ENCODE measurements at regions not wholly inside any gene's neighbourhood (a gene's known extent, or its start where the extent isn't known, plus 50 kb on each side); places are given as distances from the start of the nearest gene placed in this dataset.

GRCh38 chr15:57823325-57823882 lies 116.9 kb downstream of the POLR2M start:
- DNase-seq (ENCODE audit: low read depth in 3 of 3), result no peak

DNA sequence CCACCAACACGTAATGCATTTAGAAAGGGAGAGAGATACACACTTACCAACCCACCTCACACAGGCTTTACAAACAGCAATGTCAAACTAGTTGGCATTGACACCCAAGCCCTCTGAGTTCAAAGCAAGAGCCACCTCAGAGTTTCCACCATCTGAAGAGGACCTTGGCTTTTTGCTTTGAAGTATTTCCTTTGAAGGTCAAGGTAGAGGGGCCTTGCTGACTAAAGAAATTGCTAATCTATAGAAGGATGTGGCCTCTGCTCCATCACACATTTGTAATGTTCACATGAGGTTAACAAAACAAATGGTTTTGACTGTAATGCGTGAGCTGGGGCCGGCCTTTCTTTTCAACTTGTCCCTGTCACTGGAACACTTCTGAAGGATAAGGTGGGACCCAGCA lies 117.7 kb downstream of the POLR2M start:
- DNase-seq (ENCODE audit: low read depth in 3 of 3), result no peak

DNA sequence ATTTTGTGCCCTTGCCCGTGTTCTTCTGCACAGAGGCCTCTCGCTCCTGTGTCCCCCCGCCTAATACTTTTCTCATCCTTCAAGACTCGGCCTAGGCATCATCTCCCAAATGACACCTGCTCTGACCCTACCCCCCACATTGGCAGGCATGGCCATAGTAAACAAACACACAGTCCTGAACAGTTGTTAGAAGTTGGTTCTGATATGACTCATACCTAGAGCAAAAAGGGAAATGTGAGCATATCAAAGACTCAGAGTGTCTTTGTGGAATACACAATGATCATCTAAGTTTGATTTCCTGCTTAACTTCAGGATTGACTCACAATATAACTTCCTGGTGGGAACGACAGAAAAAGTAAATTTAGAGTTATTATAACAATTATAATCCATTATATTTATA lies 120.5 kb downstream of the POLR2M start:
- no peak for DNase-seq (ENCODE audit: low read depth in 3 of 3)

DNA sequence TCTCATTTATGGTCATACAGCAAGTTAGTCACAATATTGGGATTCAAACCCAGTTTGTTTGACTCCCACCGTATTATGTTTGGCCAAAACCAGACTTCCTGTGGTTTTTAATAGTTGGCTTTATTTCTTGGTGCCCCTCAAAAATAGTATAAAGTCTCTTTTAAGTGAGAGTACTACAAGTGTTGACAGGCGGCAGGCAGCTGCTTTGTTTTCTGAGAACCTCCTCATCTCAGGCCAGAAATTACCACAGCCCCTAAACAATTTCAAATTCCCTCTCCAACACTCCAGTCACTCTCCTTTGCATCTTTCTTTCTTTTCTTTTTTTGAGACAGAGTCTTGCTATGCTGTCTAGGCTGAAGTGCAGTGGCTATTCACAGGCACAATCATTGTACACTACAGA lies 121.5 kb downstream of the POLR2M start:
- DNase-seq (ENCODE audit: low read depth in 3 of 3), result no peak

DNA sequence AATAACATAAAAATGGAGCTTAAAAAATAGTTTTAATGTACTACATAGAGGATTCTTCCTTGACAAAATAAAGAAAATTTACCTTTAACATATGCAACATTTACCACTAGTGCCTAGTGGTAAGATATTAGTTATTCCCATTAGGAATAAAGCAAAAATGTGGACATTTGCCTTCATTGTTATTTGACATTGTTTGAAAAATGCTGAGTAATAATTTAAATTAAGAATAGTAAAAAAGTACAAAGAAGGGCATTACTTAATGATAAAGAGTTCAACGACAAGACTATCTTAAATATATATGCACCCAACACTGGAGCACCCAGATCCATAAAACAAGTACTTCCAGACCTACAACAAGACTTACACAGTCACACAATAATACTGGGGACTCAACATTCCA lies 125.7 kb downstream of the POLR2M start:
- no peak for DNase-seq (ENCODE audit: low read depth in 3 of 3)

- no peak for DNase-seq (ENCODE audit: low read depth in 3 of 3)
These were observed 128.6 kb downstream of the POLR2M start for GRCh38 chr15:57835119-57835518.

DNA sequence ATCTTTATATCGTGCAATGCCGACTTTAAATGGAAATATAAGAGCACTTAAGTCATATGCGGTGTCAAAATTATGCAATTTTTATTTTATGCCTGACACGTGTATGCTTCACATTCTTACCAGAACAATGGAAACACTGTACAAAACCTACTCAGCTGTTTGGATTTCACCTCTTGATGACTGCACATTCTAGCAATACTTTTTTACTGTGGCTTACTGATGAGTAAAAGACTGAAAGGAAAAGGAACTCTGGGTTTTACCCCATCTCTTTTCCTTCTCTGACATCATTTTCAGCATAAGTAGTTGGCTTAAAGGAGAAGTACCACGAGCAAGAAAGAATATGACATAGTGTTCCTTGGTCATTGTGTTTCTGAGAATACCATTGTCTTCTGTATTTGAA lies 142.8 kb downstream of the POLR2M start:
- DNase-seq (ENCODE audit: low read depth in 3 of 3), result no peak

DNA sequence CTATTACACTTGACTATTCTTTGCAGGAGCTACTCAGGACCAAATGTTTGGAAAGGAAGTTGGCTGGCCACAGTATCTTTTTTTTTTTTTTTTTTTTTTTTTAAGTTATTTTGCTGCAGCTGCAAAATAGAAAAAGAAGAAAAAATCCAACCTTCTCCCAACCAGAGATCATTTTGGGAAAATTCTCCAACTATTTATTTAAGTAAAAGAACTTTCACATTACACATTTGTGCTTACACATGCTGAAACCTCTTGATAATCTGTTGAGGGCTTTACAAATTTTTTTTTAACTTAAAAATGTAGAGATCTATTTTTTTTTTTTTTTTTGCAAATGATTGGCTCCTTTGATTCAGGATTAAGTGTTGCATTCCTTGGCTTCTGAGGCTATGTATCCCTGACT lies 148.0 kb downstream of the POLR2M start:
- DNase-seq (ENCODE audit: low read depth in 3 of 3), result no peak

DNA sequence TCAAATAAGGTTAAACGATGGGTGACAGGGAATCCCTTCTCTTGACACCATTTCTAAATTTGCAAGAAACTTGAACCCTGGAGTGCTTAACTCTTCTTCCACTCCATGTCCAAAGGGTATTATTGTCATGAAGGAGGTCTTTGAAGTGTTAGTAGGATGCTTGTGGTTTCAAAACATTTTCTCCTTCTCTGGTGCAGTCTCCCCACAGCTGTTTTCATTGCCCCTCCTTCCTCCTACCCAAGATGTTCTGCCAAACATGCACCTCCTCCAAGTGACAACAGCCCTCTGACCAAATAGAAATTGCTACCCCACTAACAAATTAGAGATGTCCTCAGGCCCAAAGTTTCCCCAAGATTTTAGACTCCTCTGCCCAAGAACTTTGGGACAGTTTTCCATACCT lies 151.4 kb downstream of the POLR2M start:
- DNase-seq (ENCODE audit: low read depth in 3 of 3), result no peak

DNA sequence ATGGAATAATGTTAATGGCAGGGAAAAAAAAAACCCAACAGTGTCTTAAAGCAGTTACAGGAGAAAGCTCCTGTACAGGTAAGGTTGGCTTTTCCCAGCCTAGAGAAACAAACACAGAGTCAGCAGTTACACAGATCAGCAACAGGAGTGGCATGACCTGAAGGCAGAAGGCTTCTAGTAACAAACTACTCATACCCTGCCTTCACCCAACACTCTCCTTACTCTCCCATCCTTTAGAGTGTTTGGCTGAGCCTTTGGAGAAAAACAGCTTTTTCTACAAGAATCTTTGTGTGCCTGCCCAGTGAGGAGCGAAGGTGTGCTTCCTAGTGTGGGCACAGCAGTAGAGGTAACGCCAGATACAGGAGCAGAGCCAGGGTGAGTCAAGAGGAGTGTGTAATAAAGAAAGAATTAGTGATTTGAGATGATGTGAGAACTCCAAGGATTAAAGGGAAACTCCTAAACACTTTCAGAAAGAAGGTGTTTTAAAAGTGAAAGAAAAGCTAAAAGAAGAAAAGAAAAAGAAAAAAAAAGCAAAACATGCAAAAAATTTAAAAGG lies 152.7 kb downstream of the POLR2M start:
- no peak for DNase-seq (ENCODE audit: low read depth in 3 of 3)

DNA sequence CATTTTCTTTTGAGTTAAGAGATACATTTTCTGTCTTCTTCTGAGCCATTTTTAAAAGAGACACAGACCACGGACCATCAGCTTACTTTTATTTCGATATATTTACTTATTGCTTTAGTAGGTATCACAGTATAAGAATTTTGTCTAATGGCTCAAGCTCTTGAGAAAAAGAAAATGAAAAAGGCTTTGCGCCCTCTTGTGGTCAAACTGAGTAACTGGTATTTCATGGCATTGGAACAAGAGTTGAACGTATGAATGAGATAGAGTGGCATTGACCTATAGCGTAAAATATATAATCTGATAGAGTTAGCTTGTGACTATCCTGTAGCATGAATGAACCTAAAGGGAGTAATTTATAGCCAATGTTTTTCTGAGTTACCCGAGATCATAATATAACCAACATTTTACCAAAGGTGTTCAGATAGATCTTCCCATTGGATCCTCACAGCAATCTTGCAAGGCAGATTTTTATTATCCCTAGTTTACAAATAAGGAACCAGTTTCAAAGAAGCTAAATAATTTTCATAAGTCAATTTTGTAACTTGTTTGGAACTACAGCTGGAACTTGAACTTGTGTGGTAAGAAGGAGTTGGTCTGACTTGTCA lies 154.6 kb downstream of the POLR2M start:
- peak in 2 of 3 donors; percentile 21 to 22 for DNase-seq (ENCODE audit: low read depth in 3 of 3)

DNA sequence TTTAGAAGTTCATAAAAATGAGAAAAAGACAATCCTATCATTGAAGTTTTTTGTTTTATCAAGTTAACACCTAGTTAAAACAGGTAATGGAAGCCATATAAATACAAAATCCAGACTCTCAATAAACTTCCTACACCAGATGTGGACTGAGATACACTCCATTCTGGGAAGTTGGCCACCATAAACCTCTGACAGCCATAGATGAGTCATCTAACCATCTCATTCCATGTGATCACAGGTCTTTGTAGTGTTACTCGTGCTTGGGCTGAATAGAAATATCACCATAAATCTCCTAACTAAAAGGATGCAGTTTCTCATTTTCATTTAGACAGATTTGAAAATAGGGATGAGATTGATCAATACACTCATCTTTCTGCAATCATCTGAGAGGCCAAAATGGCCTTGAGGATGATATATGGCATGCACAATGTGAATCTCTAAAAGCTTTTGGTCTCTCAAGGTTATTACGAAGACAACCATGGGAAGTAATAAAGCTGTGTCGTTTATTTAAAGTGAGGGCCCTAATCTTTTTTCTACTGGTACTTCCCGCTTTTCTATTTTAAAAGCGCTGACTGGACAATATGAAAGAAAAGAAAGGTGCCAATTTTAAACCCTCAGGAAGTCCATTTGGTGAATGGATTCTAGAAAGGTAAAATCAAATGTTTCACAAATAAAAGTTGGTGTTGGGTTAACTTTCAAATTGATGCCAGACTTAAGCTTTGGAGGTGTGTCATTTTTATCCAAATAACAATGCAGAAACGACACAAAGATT lies 155.5 kb downstream of the POLR2M start:
- no peak for DNase-seq (ENCODE audit: low read depth in 3 of 3)

DNA sequence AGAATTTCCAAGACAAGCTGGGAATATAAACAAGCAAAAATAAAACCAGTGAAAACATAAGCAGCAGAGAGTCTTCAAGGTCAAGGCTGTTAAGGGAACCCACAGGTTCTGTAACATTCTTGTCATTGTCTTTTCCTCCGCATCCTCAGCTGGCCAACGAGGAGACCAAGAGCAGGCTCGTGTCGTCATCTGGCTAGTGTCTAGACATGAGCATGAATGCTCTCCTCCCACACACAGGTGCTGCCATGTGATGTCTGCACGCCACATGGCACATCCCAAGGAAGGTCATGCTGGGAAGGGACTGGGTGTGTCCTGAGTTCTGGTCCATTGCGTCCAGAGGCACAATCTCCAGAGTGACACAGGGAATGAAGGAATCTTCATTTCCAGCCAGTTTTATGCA lies 156.2 kb downstream of the POLR2M start:
- no peak for DNase-seq (ENCODE audit: low read depth in 3 of 3)

- DNase-seq (ENCODE audit: low read depth in 3 of 3), result no peak
These were observed 158.8 kb downstream of the POLR2M start for GRCh38 chr15:57865294-57865693.

DNA sequence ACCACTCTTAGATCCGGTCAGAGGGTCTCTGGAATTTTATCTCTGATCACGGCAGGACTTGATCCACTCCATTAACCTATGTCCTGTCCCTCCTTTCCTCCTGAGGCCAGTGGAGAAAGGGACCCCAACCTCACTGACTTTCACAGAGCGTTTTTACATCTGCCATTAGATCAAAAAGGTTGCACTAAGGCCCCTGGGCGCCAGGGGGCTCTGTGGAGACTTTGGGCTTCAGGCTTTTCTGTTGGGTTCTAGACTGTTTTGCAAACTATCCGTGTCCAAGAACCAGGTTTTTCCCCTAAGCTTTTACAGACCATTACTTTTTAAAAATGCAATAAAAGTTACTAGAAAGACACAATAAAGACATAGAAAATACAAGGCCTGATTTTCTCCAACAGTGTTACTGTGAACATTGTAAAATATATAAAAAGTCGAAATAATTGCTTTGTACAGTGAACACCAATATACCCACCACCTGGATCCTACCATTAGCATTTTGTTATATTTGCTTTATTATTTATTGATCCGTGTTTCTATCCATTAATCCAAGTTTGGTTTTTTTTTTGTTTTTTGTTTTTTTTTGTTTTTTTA lies 159.7 kb downstream of the POLR2M start:
- peak; percentile 12 to 31 (median 26) for DNase-seq (ENCODE audit: low read depth in 3 of 3)

DNA sequence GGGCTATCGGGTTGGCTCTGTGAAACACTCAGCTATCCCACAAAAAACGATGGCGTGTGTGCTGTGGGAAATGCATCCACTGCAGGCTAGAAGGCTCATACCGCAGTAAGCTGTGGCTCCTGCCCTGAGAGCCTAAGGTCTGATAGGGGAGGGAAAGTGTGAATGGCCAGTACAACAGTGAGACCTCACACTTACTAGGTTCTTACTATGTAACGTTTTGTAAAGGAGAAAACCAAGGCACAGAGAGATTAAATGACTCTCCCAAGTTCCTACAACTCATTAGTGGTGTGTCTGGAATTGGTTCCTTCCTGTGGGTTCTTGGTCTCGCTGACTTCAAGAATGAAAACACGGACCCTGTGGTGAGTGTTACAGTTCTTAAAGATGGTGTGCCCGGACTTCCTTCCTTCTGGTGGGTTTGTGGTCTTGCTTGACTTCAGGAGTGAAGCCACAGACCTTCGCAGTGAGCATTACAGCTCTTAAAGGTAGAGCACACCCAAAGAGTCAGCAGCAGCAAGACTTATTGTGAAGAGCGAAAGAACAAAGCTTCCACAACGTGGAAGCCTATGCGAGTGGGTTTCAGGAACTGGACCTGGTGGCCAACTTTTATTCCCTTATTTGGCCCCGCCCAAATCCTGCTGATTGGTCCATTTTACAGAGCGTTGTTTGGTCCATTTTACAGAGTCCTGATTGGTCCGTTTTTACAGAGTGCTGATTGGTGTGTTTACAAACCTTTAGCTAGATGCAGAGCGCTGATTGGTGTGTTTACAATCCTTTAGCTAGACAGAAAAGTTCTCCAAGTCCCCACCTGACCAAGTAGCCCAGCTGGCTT lies 161.7 kb downstream of the POLR2M start:
- no peak for DNase-seq (ENCODE audit: low read depth in 3 of 3)

GRCh38 chr15:57870667-57871066 lies 164.2 kb downstream of the POLR2M start:
- DNase-seq (ENCODE audit: low read depth in 3 of 3), result no peak

GRCh38 chr15:57872281-57873030 lies 165.9 kb downstream of the POLR2M start:
- DNase-seq (ENCODE audit: low read depth in 3 of 3), result no peak

DNA sequence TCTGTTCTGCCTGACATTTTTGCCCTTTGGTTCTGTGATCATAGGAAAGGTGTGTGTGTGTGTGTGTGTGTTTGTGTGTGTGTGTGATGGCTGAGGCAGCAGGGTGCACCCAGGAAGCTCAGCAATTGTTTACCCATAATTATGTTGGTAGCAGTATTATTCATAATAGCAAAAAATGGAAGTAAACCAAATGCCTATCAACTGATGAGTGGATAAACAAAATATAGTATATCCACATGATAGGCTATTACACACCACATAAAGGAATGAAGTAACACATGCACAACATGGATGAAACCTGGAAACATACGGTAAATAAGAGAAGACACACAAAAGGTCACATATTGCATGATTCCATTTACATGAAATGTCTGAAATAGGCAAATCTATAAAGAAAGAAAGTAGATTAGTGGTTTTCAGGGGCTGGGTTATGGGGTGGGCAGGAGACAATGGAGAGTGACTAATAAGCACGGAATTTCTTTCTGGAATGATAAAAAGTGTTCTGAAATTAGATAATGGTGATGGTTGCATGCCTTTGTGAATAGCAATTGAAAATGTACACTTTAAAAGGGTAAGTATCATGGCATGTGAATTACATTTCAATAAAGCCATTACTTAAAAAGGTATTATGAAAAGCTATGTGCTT lies 167.2 kb downstream of the POLR2M start:
- DNase-seq (ENCODE audit: low read depth in 3 of 3), result no peak

DNA sequence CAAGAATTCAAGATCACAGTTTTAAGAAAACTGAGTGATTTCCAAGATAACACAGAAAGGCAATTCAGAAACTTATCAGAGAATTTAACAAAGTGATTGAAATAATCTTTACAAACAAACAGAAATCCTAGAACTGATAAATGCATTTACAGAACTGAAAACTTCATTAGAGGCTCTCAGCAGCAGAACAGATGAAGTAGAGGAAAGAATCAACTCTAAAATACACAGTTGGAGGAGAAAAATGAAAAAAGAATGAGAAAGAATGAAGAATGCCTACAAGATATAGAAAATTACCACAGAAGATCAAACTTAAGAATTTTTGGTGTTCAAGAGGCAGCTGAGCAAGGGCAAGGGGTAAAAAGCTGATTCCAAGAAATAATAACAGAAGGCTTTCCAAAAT lies 168.8 kb downstream of the POLR2M start:
- no peak for DNase-seq (ENCODE audit: low read depth in 3 of 3)

DNA sequence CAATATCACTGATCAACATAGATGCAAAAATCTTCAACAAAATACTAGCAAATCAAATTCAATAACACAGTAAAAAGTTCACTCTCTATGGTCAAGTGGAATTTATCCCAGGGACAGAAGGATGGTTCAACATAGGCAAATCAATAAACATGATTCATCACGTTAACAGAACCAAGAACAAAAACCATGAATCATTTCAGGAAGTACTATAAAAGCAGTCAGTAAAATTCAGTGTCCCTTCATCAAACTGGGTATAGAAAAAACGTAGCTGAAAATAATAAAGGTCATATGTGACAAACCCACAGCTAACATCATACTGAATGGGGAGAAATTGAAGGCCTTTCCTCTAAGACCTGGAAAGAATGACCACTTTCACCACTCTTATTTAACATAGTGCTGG lies 172.1 kb downstream of the POLR2M start:
- DNase-seq (ENCODE audit: low read depth in 3 of 3), result no peak

Measured in stimulated activated CD4-positive, alpha-beta T cell treated with anti-CD3 and anti-CD28 coated beads, TNF-alpha, amount 100 ng/mL, for 48 hours (primary cell).